Amniotic epithelial cell (primary cell): ENCODE measurements at regions not wholly inside any gene's neighbourhood (a gene's known extent, or its start where the extent isn't known, plus 50 kb on each side); places are given as distances from the start of the nearest gene placed in this dataset.

Experiments used
- DNase-seq: peaks from one replicate; pipeline ENCODE4 v3.0.0-alpha.2; 2010; ENCODE audit warnings: low read depth

DNA sequence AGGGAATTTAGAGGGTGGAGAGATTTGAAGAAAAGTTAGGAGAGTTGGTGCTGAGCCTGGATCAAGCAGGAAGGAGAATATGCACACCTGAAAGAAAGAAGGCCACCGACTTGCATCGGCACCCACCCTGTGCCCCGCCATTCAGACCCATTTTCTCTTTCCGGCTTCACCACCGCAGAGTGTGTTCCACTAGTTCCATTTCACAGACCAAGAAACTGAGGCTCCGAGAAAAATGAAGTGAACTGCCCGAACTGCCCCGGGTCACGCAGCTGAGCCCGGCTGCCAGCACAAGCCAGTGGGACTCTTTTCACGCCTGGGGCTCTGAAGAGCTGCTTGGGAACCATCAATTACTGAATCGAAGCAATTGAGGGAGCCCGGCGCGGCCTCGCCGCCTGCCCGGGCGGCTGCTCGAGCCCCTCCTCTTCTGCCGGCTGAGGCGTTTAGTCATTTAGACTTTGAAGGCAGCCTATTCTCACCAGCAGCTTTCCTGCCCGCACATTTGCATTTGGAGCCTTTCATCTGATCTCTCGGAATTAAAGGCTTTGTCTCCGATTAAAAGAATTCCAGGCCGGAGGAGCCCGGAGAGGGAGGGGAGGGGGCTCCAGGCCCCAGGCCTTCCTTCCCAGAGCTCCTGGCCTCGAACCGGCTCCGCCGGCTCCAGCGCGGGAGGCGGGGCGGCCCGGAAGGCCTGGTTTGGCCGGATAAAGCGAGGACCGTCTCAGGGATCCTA, 140.2 kb upstream of the PJA1 start:
- DNase-seq = no peak

DNA sequence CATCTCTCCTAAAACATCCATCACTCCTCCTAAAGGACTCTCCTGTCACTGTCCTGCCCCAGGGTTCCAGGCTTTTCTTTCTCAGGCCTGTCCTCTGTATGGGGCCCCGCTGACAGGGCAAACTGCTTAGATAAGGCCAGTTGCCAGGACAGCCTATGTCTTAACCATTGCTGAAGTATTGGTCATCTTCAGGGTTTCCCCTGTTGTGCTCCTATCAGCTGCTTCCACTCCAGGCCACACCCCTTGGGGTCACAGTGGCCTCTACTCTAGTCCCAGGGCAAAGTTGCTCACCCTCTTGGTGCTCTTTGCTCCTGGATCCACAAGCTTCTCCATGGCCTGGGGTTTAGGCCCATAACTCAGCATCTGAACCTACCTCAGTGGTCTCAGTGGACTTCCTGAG, 138.0 kb upstream of the PJA1 start:
- DNase-seq = no peak

DNA sequence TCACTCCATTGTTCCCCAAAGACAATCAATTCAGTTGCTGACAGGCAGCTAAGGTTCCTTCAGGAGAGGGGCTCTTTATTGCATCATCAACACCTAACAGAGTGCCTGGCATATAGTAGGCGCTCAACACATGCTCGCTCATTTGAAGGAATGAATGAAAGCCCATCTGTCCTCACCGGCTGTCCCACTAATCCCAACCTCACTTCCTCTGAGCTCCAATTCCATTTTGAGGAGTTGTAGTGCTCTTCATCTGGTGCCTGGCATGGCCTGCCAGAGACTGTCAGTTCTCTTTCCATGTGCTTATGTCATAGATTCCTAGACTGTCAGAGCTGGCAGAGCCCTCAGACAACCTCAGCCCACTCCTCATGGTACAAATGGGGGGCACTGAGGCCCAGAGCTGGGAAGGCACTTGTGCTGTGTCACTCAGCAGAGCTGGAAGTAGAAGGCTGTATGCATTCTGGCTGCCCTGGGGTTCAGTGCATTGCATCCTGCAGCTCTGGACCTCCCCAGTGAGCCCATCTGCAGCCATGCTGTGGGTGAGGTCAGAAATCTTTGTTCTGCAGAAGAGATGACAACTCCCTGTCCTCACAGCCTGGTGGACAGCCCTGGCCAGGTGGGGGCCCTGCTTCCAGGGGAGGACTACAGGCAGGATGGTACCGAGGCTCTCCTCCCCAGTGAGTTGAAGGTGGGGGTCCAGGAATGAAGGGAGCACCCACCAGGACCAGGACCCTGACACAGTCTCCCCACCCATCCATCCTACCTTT, 134.9 kb upstream of the PJA1 start:
- DNase-seq = no peak

DNA sequence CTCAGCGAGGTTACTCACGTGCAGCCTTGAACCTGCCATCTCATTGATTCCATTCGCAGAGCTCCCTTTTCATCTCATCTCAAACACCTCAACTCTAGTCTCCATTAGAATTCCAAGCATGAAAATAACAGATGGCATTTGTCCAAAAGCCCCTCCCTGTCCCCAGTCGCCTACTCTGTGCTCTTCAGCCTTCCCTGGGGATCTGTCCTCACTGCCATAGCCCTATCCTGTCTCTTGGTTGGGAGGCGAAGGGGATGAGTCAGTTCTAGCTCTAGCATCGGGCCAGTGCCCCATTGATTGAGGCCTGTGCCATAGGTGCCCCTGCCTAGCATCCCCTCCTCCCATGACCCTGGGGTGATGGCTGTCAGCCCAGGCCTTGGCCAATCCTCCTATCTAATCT, 134.0 kb upstream of the PJA1 start:
- no peak for DNase-seq

DNA sequence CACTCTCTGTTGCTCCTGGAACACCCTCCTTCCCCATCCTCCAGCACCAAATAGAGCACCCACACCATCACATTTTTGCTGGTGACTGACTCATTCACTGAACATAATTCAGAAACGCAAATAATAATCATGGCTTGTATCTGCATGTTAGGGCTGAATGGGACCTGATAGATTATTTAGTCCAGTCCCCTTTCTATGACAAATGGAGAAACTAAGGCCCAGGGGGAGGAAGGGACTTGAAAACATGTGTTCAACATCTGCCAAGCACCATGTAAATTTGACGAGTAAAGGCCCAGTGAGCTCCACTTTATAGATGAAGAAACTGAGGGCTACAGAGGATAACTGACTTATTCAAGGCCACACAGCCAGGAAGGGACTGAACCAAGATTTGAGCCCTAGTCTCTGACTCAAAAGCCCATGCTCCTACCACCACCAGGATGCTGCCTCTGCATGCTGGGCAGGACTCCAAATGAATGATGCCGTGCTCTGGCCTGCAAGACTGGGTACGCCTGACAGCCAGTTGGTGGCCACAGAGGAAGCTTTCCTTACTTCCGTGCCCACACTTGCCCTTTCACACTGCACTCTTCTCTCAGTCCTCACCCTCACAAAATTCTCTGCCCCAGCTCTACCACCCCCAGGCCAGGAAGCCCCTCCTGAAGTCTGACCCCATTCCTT, 133.3 kb upstream of the PJA1 start:
- DNase-seq = no peak

DNA sequence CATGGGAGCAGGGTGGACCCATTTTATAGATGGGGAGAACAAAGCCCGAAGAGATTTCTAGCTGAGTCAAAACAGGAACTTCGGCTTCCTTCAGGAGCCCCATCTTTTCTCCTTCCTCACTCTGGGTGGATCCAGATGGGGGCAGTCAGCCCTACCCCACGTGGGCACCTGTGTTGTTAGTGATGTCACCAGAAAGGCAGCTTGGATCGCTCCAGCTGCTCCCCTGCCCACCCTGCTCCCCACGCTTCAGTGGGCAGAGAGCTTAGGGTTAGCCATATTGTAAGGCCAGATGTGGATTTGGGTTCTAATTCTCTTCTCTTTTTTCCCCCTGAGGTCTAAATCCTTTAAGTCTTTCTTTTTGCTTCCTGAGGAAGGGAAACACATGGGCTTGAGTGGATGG, 132.3 kb upstream of the PJA1 start:
- DNase-seq = no peak

DNA sequence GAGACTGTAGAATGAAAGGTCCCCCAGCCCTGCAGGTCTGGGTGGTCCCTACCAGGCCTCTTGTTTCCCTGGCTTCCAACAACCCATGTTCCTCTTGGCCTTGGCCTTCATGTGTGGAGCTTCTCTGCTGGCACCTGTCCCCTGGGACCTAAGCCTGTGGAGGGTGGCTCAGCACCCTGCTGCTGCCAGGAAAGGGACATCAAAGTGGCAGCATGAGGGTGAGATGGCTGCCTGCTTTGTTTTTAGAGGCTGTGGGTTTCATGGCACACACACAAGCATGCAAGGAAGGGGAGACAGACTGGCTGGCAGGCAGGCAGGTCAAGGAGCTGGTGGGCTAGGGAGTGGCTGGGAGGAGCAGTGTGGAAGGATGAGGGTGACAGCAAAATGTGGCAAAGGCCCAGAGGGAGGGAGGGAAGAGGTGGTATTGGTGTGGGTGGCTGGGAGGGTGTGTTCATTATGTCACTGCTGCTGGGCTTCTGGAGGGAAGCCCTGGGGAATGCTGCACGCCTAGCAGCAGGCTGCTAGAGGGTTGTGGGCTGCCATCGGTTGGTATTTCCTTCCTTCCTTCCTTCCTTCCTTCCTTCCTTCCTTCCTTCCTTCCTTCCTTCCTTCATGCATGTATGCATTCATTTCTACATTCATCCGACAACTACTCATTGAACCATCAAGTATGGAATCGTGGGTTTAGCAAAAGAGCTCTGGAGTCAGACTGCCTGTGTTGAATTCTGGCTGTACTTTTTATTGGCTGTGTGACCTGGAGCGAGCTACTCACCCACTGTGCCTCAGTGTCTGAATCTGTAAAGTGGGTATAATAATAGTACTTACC, 128.7 kb upstream of the PJA1 start:
- no peak for DNase-seq

DNA sequence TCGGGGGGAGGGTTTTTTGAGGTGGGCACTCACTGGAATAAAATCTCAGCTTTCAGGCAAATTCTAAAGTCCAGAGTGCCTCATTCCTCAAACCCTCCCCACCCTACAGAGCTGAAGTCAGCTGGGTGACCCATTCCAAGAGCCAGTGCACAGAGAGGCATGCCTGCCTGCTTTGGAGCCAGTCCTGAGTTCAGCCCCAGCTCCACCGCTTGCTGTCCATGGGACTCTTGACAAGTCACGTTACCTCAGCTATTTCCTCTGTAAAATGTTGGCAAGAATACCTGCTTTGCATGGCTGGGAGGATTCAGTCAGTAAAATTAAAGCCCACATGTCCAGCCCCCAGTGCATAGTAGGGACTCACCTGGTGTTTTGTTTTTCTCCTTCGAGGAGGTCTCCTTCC, 125.9 kb upstream of the PJA1 start:
- DNase-seq = no peak

DNA sequence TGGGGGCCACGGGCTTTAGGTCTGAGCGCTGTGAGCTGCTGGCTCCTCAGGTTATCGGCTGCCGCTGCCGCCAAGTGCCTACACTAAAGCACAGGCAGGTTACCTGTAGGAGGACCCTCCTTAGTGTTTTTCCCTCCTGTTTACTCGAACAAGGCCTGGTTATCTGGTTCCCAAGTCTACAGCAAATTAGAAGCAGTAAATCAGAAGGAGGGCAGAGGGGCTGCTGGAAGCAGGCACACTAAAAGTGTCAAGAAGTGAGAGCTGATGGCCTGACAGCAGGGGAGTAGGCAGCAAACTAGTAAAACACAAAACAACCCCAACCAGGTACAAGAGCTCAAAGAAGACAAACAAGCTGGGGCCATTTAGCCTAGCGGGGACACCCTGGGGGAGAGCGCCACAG, 125.0 kb upstream of the PJA1 start:
- DNase-seq = no peak

DNA sequence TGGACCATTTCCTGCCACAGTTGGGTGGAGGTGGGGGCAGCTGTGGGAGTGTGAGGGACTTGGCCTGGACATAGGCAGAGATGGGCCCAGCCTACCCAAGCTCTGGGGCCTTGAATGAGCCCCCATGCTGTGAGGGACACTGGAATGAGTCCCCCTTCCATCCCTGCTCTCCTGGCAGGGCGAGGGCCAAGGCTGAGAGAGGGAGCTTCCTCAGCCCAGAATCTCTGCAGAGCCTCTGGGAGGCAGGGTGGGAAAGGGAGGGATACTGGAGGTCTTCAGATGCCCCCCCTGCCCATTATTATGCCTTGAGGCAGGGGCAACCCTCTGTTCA, 124.5 kb upstream of the PJA1 start:
- no peak for DNase-seq

DNA sequence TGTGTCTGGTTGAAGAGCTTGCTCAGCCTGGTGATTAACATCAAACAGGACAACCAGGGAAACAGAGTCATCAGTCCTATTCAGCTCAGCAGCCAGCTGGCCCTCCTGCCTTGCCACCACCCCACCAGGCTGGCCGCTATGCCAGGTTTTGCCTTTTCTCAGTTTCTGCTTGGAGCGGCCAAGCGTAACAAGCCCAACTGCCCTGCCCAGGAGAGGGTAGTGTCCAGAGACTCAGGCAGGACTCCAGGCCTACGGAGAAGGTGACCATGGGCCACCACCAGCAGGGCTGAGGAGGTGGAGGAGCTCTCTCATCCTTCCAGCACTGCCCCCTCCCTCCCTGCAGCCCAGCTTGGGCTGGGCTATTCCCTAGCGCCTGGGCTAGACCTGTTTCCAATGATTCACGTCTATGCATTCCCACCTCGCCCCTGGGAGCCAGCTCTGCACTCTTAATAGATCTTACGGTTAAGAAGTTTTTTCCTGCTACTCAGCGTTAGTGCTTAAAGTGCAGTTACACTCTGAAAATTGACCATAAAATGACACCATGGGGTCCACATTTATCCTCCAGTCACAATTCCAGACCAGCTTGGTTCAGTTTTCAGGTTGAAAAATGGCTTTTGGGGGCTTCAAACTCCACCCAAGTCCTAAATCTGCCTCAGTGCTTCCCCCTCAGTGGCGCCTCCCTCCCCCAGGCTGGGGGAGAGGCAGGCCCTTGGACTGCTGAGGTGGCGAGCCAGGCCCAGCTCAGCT, 124.0 kb upstream of the PJA1 start:
- DNase-seq = no peak

DNA sequence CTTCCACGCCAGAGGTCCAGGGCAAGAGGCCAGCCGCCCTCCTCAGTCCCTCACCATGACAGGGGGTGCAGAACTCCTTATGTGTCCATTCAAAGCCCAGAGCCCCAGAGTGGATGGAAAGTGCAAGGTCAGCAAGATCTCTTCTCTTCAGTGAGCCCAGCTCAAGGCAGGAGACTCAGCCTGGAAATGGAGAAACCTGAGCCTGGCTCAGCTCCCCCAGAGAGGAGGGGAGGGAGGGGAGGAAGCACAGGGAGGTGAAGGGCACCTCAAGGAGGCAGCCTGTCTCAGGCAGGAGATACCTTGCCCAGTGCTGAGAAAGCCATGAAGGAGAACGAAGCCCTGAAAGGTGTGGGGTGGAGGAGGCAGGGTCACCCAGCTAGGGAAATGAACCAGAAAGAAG, 121.8 kb upstream of the PJA1 start:
- no peak for DNase-seq

DNA sequence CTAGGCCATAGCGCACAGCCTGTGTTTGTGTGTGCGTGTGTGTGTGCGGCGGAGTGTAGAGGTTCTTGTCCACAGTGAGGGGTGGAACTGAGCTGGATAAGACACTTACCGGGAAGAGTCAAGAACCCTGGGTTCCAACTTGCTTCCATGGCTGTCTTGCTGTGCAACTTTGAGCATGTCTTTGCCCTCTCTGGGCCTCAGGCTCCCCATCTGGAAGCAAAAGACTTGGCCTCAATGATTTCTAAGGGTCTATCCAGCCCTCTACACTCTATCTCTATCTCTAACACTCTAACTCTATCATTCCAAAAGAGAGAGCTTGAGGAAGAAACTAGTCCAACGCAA, 121.3 kb upstream of the PJA1 start:
- DNase-seq = no peak

DNA sequence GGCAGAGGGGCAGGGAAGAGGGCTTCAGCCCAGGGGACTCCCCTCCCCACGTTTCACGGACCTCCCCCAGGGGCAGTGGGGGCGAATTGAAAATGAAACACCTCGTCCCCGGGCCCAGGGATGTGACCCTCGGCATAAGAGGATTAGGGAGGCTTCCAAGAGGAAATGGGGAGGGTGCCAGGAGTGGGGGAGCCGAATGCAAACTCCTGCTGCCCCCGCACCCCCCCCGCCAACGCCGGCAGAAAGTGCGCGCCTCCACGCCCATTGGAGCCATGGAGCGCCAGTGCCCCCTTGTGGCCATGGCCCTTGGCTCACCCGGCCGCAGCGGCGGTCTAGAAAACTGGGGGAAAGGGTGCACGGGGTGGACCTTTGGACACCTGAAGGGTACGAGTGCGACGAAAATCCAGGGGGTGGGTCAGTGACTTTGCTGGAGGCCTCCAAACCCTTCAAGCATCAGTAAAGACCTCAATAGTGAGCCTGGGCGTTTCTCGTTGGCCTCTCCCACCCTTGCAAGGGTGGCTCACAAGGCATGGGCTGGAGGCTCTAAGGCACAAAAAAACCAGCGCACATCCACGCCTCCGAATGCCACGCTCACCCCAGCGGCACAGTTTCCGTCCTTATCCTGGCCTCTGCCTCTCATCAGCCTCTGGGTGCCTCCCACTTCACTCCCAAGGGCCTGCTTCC, 120.8 kb upstream of the PJA1 start:
- DNase-seq = peak; percentile 5

DNA sequence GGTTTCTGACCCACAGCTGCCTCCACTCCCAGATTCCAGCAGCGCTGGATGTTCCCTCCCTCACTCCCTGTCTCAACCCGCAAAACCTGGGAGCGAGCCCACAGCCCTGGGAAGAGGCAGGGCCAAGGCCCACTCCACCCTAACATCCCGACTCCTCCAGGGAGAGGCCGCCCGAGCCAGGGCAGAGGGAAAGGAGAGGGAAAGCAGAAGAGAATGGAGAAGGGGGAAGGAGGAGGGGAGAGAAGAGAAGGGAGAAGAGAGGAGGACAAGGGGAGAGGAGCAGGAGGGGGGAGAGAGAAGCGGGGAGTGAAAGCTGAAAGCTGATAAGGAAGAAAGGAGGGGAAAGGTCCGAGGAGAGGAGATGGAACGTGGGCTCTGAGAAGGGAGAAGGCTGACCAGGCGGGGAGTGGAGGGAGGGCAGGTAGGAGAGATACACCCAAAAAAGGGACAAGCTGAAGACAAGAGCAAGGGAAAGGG, 120.2 kb upstream of the PJA1 start:
- DNase-seq = peak; percentile 17

DNA sequence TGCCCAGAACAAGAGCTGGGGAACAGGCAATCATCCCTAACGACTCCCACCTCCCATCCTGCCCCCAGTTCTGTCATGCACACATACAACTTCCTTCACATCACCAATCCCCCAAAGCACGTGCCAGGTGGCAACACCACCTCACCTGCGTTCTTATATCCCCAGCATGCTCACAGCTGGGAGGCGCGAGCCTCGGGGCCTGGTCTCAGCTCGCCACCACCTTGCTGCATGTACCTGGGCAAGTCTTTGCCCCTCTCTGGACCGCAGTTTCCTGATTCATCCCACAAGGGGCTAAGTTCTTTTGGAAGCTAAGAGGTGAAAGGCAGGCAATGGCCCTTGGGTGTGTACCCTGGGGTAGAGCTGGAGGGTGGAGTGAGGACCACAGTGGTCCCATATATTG, 119.2 kb upstream of the PJA1 start:
- no peak for DNase-seq

DNA sequence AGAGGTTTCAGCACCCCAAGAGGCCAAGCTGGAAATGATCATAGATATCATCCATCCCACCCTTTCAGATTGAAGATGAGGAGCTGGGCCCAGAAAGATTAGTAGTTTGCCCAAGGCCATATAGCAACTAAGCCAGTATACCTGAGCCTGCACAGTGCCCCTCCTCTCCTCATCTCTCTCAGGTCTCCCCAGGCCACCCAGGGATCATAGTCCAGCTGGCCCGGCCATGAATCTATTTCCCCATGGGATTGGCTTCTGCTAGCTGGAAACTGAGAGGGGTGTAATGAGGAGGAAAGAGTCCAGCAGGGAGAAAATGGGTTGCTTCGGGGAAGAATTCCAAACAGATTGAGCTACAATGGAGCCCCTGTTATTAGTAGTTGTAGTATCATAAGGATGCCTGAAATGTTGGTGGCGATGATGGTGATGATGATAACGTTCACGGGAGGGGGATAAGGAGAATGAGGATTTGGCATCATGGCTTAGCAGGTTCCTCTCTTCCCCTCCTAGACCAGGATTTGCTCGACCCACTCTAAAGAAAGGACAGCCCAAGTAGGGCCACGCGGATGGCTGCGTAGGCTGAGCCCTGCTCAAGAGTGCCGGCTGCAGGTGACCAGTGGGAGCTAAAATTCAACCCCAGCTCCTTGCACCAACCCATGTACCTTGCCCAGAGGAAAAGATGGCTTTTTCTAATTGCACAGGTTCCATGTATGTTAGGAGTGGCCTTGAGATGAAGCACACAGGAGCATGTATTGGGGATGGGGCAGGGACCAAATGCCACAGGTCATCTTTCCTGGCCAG, 117.8 kb upstream of the PJA1 start:
- no peak for DNase-seq

DNA sequence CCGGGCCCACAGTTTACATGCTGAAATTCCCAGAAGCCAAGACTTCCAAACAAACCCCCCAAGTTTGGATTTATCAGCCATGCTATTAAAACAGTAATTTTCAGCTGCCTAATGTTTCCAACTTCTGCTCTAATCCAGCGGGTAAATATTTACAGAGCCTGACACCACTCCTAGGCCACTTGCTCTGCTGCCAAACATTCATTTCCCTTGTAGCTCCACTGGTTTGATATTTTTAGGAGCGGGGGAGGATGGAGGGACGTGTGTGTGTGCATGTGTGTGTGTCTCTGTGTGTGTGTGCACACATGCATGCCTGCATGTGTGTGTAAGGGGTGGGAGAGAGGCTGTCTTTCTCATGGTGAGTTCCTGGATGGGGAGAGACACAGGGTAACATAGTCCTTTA, 115.7 kb upstream of the PJA1 start:
- DNase-seq = no peak

DNA sequence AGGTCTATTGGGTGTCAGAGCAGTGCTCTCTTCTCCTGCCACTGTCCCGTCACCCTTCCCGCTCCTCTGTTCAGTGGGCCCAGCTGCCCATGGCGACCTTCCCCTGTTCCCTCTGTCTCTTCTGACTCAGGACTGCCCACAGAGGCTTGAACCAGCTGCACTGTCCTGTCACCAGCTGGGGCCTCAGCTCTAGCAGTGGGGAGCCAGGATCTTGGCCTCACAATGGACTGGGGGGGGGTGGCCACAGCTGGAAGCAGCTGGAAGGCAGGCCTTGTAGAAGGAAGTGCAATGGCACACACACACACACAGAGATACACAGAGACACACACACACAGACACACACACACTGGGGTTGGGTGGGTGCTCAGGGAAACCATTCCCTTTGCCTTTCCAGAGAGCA, 114.0 kb upstream of the PJA1 start:
- DNase-seq = no peak

DNA sequence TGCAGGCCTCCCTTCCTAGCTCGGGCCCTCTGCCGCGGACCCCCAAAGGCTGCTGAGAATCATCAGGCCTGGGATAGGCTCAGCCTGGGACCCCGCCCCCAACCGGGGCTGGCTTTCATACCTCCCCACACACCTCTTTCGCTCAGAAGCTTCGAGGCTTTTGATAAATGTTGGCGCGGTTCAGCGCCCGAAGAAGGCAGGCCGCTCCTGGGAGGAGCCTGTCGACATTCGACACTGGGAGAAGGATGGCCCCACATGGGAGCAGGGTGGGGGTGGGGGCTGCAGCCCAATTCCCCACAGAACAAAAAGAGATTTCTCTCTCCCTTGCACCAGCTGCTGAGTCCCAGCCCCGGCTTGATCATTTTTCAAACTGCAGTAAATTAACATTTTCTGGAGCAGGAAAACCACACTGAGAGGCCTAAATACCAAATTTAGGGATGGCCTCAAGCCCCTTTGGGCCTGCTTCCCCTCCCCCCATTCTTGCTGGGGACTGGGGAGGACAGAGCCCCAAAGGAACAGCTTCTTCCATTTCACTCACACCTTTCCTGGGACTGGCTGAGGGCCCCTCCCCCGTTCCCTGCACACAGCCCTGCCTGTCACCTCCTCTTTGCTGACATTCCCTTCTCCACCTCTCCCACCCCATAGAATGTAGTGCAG, 112.9 kb upstream of the PJA1 start:
- no peak for DNase-seq
